ENCODE measurements at regions not wholly inside any gene's neighbourhood (a gene's known extent, or its start where the extent isn't known, plus 50 kb on each side); places are given as distances from the start of the nearest gene placed in this dataset.

GRCh38 chr5:67481362-67481761, 284.8 kb upstream of the CD180 start:
- TF ChIP-seq TAF1 (IDR thresholded peaks at IDR 0.05; ENCODE audit: borderline replicate concordance, low read depth, low read length) (no peak), POLR2AphosphoS5 (IDR thresholded peaks at IDR 0.05; ENCODE audit: low read depth, low read length) (no peak)
